Kidney (tissue), 13 donors: ENCODE measurements at regions not wholly inside any gene's neighbourhood (a gene's known extent, or its start where the extent isn't known, plus 50 kb on each side); places are given as distances from the start of the nearest gene placed in this dataset.

Source experiments
- DNase-seq, 5 donors: peaks; one replicate each; pipeline ENCODE4 v3.0.0-alpha.2; 2013 to 2020
- FAIRE-seq: peaks from 2 replicates; lab custom pipeline; 2012; peaks lifted over from hg19 to GRCh38; lab: Jason Lieb, UNC
- H3K27ac ChIP-seq, 2 donors: one replicate each; pipeline ENCODE4 v1.7.0; 2013; ENCODE audit warnings: low read depth in 2 of 2, low read length in 2 of 2, inconsistent platforms in 1 of 2
- H3K27me3 ChIP-seq: one replicate; pipeline ENCODE4 v1.7.1; 2013; ENCODE audit warnings: low read length, inconsistent platforms; ENCODE audit not compliant: control insufficient read depth, insufficient read depth
- H3K36me3 ChIP-seq, 3 donors: one replicate each; pipeline versions ENCODE4 v1.7.0 to v1.7.1; 2013; ENCODE audit warnings: low read length in 3 of 3, control low read depth in 1 of 3, inconsistent platforms in 1 of 3; ENCODE audit not compliant: insufficient read depth in 3 of 3, control insufficient read depth in 2 of 3
- H3K4me1 ChIP-seq, 3 donors: one replicate each; pipeline versions ENCODE4 v1.7.0 to v1.7.1; 2013; ENCODE audit warnings: low read length in 3 of 3, inconsistent platforms in 1 of 3, low read depth in 1 of 3; ENCODE audit not compliant: control insufficient read depth in 2 of 3, insufficient read depth in 2 of 3
- H3K4me3 ChIP-seq, 3 donors: one replicate each; pipeline versions ENCODE4 v1.7.0 to v1.8.1; 2013; ENCODE audit warnings: low read length in 3 of 3, control low read depth in 1 of 3, inconsistent platforms in 1 of 3
- H3K9ac ChIP-seq, 3 donors: one replicate each; pipeline versions ENCODE4 v1.7.0 to v1.7.1; 2013; ENCODE audit warnings: low read length in 3 of 3, control low read depth in 1 of 3, inconsistent platforms in 1 of 3
- H3K9me3 ChIP-seq, 3 donors: one replicate each; pipeline versions ENCODE4 v1.7.0 to v1.7.1; 2013; ENCODE audit warnings: low read length in 3 of 3, control low read depth in 1 of 3, inconsistent platforms in 1 of 3; ENCODE audit not compliant: control insufficient read depth in 2 of 3, insufficient read depth in 1 of 3
- CTCF ChIP-seq: IDR thresholded peaks from 3 replicates; pipeline ENCODE4 v1.5.1; 2012; ENCODE audit warnings: mild to moderate bottlenecking, moderate library complexity, borderline replicate concordance; ENCODE audit not compliant: insufficient read depth; ENCODE audit errors: extremely low read depth
- intact Hi-C: fragments of 100-400 bp; cut with DNase I; formaldehyde crosslinking; loops from one replicate; pipeline ENCODE4 v1.11.1; 2022
- donor health status: control.
- donor health status: control.
- donor health status: control.
- donor health status: control.
- donor health status: control.
- donor health status: DM: yes; HTN: yes; CAD: no.
- donor health status: Normal renal cell carcinoma (clear cell type).

GRCh38 chr5:121692158-121692557 is 159.5 kb upstream of the FTMT start:
- intact Hi-C loops = no loop called here
- Histone ChIP-seq H3K36me3 (no peaks in the 10 kb centered on the region), H3K4me1 (no peaks in the 10 kb centered on the region)

GRCh38 chr5:121693864-121694263 is 157.8 kb upstream of the FTMT start:
- no peaks in the 10 kb centered on the region for H3K36me3 ChIP-seq
- H3K4me3 ChIP-seq = no peak overlapping the region
- no peaks in the 10 kb centered on the region for H3K9me3 ChIP-seq
- no peaks in the 10 kb centered on the region for H3K4me1 ChIP-seq
- intact Hi-C loops = no loop called here
- DNase-seq (no peak), FAIRE-seq (no peak)
- no peak overlapping the region for H3K9ac ChIP-seq
- H3K27ac ChIP-seq = no peak overlapping the region
- no peaks in the 10 kb centered on the region for H3K27me3 ChIP-seq
- no peak for TF ChIP-seq CTCF

More at GRCh38 chr5:121692158-121692557, 159.5 kb upstream of the FTMT start:
- no peak overlapping the region for H3K4me3 ChIP-seq
- no peak overlapping the region for H3K9ac ChIP-seq
- H3K27me3 ChIP-seq = no peaks in the 10 kb centered on the region
- FAIRE-seq (no peak), DNase-seq (no peak)
- no peaks in the 10 kb centered on the region for H3K9me3 ChIP-seq
- H3K27ac ChIP-seq = no peak overlapping the region
- TF ChIP-seq CTCF = no peak

- TF ChIP-seq CTCF = no peak
- intact Hi-C loops = no loop called here
- Histone ChIP-seq H3K9ac (no peak overlapping the region), H3K27me3 (no peaks in the 10 kb centered on the region), H3K4me1 (no peaks in the 10 kb centered on the region), H3K36me3 (no peaks in the 10 kb centered on the region), H3K9me3 (no peaks in the 10 kb centered on the region), H3K27ac (no peak overlapping the region), H3K4me3 (no peak overlapping the region)
- DNase-seq (no peak), FAIRE-seq (no peak)
Measured at GRCh38 chr5:121695307-121695706, 156.4 kb upstream of the FTMT start.

- intact Hi-C loops = no loop called here
Measured at GRCh38 chr5:121698690-121699089, 153.0 kb upstream of the FTMT start.

More at GRCh38 chr5:121698690-121699089, 153.0 kb upstream of the FTMT start:
- no peak for TF ChIP-seq CTCF
- DNase-seq = no peak
- Histone ChIP-seq H3K9me3 (no peaks in the 10 kb centered on the region), H3K27ac (no peak overlapping the region), H3K36me3 (no peaks in the 10 kb centered on the region), H3K27me3 (no peaks in the 10 kb centered on the region), H3K4me3 (no peak overlapping the region), H3K4me1 (no peaks in the 10 kb centered on the region), H3K9ac (no peak overlapping the region)
- FAIRE-seq = no peak
